Globus pallidus (tissue), 1 donor: ENCODE measurements at regions not wholly inside any gene's neighbourhood (a gene's known extent, or its start where the extent isn't known, plus 50 kb on each side); places are given as distances from the start of the nearest gene placed in this dataset.
"Not testable (repeated sequence)": the region's sequence is repeated elsewhere in the genome, so short reads cannot be mapped to it uniquely, and the experiment has no call there.

Source experiments
- DNase-seq: peaks from one replicate; pipeline ENCODE4 v3.0.0-alpha.2; 2015; ENCODE audit warnings: low spot score

DNA sequence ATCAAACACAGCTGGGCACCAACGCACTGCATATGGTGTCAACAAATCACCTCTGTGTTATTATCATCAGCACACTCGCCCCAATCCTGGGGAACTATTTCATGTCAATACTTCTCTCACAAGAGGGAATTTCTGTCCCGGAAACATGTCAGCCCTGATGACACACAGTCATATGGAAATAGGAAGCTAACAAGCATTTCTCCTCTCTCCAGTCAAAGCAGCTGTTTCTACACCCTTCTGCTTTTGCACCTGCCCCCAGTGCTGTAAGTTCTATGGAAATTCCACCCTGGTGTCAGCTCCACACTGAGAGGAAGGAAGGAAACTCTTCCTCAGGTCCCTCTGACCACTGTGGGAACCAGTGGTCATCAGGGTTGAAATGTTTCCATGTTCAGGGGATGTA is 447.6 kb upstream of the ID2 start:
- no peak for DNase-seq

DNA sequence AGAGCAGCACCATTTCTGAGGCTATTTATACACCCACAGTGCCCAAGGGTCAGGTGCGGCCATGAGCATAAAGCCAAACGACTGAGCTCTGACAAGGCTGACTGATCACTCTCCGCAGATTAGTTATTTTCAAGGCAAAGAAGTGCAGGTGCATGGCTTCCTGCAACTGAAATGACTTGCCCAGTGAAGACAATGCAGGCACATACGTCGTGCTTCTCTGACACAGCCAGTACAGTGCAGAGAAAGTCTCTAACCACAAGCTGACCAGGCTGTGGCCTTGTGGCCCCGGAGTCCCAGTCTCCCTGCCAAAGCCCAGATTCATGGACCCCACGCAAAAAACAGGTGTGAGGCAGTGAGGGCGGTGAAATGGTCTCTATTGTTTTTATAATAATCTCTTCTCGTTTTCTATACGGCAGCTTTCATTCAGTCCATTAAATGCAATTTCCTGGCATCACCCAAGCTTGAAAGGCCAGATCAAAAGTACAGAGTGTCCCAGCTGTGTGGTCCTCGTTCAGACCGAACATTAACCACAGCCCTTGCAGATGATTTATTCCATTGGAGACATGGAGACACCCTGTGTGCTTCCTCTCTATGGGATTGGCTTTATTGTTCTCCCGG is 447.0 kb upstream of the ID2 start:
- no peak for DNase-seq

DNA sequence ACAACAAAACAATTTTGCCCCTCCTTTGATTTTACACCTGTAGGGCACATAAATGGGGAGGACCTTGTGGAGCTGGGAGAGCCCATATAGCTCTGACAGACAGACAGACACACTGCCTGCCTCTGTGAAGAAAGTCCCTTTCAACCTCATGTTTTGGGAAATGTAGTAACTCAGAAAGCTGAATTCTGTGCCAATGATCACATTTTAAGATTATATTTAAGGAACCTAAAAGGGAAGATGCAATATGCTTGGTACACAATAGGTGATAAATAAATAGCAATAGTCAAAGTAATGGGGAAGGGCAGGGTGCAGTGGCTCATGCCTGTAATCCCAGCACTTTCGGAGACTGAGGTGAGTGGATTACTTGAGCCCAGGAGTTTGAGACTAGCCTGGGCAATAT is 446.4 kb upstream of the ID2 start:
- DNase-seq = no peak

DNA sequence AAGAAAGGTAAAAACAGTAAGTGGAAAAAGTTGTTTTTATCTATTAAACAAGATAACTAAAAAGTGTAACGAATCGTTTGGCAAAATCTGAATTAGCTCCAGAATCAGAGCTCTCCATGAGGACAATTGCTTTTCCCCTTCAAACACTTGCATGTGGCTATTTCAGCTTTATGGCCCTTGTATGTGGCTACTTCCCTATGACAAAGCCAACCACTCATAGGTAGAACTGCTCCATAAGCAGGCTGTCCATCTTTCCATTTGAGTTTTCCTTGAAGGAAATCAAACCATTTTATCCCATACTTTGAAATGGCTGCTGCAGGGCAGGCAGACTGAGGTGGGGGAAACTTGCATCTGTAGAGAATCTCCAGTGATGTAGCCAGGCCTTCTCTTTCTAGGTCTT is 445.5 kb upstream of the ID2 start:
- no peak for DNase-seq

DNA sequence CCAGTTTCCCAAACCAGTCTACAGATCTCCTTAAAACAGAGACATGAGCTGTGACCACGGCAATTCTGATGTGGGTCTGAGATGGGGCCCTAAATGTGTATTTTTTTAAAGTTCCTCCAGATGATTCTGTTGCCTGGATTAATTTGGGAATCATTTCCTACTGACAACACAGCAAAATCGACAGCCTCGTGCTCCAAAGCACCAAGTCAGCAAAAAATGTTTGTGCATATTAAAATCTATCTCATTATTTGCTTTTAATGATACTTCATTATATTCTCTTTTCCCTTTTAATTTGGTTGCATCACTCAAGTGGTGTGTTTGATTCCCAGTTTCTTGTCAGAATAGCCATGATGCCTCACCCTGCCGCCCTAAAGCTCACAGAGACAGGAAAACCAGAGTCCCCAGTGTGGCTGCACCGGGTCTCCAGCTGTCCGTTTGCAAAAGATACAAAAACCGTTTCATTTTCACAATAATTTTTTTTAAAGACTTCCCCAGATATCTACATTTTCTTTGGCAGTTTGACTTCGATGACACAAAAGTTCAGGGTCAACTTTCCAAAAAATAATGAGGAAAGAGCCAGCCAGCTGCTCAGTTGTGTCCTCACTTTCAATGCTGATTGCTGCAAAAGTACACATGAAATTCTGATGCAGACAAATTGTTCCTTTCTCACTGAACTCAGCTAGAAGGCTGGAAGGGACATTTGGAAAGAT is 443.2 kb upstream of the ID2 start:
- no peak for DNase-seq

DNA sequence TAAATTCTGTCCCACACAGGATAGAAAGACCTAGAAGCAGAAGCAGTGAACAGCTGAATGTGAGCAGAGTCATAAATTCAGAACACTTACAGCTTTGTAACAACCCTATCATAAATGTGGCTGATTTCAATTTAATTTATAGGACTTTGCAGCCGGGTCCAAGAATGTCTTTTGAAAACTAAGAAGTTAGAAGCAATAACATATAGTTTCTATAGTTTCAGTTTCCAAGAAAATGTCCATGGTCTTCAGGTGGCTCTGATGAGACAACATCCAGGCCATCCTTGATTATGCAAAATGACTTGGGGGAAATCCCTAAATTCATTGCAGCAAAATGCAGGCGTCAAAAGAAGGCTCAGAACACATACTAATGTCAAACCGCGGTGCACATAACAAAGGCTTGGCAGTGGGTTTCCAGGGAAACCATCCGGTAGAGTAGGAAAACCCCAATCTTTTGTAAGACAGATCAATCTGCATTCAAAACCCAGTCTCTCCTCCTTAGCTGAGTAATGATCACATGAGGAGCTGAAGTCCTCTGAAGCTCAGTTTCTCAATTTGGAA is 442.2 kb upstream of the ID2 start:
- peak; percentile 55 for DNase-seq

DNA sequence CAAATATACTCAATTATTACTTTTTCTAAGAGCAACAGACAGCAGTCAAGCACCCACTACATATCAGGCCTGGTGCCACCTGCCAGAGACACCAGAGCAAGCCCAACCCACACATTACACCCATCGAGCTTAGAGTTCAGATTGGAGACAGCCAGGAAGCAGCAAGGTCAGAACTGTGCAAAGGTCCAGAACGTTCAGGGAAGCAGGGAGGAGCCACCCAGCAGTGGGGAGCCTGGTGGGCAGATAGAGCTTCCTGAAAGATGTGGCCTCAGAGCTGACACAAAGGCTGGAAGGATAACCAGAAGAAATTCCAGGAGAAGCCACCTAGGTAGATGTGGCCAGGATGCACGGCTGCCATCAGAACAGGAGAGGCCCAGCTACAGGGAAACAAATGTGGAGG is 440.5 kb upstream of the ID2 start:
- DNase-seq = no peak

DNA sequence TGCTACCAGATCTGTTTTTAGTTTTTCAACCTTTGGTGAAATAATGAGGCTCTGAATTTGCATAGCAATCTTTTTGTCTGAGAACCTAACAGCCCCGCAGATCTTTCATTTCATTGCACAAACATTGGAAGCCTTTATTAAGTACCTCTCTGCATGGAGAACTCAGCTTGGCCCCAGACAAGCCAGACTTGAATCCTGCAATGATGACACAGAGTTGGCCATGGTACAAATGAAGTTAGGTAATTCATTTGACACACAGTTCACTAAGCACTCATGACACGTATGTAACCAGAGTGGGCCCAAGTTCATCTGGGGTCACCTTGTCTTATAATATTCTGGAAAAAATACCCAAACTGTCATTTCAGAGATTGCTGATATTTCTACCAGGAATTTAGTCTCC is 439.1 kb upstream of the ID2 start:
- DNase-seq = no peak

DNA sequence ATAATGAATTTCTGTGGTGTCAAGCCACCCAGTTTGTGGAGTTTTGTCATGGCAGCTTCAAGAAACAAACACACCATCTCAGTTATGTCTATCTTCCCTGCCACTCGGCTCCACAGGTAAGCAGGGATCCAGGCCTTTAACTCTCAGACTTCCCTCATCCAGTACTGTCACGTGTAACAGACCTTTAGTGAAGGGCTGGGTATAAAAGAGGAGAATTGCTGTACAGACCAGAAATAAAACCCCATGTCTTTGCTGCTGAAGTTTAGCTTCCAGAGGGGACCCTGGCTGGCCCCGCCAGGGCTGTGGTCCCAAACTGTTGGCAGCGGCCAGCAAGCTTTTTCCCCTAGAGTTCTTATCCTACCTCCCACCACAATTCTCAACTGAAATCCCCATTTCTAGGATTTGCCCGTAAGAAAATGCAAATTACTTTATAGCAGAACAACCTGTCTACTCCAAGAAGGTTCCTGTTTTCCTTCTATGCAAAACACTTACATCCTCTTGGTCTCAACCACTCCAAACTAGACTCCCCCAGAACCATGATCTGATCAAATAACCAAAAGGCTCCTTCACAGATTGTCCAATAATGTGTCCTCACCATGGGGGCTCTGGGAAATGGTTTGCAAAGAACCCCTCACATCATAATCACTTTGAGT is 438.0 kb upstream of the ID2 start:
- DNase-seq = no peak

DNA sequence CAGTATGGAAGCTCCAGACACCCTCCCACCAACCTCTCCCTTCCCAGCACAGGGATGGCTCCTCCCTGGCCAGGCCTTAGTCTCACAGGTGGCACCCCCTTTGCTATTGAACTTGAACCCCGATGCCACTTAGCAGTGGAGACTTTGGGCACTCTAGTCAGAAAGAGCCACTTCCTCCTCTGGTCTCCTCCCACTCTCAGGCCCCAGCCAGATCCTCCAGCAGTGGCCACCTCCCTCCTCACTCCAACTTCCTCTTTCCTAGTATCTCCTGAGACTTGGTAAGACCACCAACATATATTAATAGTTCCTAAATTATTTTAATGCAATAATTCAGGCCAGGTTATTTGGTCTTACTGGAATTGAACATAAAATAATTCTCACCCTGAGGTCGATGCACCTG is 437.2 kb upstream of the ID2 start:
- DNase-seq = peak; percentile 23

DNA sequence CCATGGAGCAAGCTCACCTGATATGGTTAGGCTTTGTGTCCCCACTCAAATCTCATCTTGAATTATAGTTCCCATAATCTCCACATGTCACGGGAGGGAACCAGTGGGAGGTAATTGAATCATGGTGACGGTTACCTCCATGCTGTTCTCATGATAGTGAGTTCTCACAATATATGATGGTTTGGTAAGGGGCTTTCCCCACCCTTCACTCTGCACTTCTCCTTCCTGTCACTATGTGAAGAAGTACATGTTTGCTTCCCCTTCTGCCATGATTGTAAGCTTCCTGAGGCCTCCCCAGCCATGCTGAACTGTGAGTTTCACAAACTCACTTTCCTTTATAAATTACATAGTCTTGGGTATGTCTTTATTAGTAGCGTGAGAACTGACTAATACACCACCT is 435.7 kb upstream of the ID2 start:
- DNase-seq = no peak

DNA sequence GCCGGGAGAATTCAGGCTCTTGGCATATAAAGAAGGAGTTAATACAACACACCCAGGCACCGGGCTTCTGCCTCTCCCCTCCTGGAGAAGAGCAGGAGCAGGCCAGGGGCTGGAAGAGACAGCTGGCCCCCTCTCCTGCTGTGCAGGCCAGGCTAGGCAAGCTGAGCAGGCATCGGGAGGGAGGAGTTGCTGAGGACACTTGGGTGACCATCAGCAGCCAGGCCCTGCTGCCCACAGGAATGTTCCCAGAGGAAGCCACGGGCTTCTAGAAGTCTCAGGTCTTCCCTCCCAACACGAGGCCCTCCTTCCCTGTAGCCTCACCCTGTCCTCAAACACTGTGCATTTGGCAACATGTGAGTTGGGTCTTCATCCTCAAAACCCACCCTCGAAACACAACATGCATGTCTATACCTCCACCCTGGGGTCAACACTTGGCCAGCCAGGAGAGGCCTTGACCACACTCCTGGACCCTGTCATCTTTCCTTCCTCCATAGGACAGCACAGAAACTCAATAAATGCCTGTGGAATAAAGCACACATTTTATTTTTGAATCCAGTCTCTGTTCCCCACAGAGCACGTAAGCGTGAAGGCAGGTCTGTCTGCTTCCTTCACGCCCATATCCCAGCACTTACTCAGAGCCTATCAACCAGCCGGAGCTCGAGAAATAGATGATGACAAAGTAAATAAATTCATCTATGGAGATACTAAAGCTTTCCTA is 433.8 kb upstream of the ID2 start:
- no peak for DNase-seq

DNA sequence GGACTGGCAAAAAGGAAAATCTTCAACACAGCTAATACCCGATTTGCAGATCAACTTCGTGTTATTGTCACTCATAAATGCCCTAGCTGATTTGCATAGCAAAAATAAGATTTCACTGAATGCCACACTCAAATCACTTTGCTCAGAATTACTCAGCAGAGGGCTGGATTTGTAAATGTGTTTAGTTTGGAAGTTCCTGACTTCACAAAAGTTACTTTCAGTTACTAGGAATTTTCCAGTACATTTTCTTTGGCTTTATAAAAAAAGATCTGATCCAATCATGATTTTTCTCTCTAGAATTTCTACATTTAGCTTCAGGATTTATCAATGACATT is 433.3 kb upstream of the ID2 start:
- no peak for DNase-seq

DNA sequence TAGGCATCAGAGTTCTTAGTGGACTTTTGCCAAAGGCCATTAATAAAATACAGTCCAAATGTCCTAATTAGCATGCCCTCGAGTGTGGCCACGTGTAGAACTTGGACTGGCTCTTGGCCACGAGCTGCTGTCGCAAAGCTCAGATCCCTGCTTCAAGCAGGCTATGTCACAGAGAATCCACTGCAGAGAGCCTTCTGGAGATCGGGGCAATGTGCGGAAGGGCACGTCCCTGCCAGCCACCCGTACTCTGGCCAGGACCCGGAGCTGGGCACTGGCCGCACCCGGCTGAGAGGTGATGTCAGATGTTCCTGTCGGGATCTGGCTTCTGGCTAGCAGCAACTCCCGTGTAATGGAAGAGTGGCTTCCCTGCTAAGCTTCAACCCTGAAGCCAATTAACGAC is 432.7 kb upstream of the ID2 start:
- peak; percentile 31 for DNase-seq

DNA sequence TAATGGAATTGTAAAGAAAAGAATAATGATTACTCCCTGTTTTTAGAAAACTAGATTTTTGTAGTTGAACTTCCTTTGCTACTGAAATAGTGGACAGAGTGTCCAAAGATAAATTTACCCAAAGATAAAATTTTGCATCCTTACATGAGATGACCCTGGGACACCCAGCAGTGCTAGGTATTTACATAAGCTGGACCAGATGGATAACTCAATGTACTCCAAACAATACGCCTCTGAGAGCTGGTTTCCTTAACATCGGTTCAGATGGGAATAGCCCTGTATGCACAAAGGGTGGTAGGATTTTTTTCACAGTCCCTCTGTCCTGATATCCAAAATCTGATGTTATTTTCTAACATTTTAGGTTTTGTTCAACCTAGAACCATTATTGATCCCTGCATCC is 432.1 kb upstream of the ID2 start:
- DNase-seq = no peak

DNA sequence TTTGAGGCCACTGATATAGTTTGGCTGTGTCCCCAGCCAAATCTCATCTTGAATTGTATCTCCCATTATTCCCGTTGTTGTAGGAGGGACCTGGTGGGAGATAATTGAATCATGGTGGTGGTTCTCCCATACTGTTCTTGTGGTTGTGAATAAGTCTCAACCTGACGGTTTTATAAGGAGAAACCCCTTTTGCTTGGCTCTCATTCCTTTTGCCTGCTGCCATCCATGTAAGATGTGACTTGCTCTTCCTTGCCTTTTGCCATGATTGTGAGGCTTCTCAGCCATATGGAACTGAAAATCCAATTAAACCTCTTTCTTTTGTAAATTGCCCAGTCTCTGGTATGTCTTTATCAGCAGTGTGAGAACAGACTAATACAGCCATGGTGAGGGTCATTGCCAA is 431.6 kb upstream of the ID2 start:
- DNase-seq = not testable (repeated sequence)

DNA sequence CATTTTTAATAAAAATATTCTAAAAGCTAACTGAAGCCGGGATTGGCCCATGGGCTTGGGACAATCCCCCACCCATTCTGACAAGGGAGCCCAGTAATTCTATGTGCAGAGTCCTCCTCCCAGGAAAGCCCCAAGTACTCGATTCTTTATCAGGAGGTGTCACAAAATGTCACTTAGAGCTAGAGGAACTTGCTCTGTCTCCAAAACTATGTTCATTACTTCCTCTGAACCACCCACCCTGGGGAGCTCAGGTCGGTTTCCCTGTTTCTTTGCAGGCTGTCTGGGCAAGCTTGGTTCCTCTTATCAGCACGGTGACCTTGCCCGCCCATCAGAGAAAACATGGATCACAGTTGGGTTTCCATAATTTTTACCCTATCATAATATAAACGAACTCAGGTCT is 430.6 kb upstream of the ID2 start:
- DNase-seq = no peak

DNA sequence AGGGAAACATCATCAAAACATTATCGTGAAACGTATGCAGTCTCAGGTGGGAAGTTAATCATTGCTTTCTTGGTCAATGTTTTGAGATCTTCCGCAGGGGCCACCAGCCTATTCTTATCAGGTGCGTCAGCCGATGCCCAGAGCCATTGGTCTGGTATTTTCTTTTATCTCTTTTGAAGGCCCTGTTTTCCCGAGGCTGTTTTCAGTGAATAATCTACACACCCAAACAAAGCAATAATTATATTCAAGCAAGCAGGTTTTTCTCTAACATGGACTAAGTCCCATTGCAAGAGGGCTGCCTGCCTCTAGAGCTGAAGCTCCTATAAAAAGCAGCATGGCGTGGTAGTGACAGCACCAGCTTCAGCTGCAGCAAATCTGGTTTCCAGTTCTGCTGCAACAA is 430.0 kb upstream of the ID2 start:
- DNase-seq = no peak

DNA sequence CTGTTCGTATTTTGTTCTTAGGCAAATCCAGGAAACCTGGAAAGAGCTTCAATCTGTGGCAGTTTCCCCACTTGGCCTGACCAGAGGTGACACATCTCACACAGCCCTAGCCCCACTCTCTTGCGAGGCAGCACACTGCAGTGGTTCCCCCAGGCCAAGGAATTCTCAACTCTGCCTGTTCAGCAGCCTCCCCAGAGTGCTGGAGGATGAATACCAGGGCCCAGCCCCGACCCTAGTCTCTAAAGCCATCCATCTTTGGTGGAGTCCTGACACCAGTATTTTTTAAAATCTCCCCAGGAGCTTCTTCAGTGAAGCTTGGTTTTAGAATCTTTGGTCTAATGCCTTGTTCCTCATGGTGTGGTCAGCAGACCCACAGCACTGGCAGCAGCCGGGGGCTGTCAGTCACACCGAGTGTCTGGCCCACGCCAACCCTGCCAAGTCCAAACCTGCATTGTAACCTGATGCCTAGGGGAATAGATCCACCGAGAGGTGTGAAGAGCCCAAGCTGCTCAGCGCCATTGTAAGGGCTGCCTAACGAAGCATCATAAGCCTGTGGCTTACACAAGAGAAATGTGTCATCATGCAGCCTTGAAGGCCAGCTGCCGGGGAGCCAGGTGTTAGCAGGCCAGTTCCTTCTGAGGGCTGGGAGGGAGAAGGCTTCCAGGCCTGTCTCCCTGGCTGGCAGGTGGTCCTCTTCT is 428.7 kb upstream of the ID2 start:
- no peak for DNase-seq

DNA sequence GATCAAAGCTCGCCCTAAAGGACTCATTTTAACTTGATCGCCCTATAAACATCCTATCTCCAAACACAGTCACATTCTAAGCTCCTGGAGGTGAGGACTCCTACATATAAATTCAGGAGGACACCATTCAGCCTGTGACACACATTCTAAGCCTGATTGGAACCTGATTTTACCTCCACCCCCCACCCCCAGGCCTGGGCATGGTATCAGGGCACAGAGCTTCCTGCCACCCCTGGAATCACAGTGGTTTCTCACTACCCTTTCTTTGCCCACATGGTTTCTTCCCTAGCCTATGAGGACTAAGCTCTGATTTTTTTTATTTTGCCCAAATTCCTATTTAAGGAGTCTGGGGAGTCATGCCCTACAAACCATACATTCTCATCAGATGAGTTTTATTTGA is 428.1 kb upstream of the ID2 start:
- DNase-seq = no peak

DNA sequence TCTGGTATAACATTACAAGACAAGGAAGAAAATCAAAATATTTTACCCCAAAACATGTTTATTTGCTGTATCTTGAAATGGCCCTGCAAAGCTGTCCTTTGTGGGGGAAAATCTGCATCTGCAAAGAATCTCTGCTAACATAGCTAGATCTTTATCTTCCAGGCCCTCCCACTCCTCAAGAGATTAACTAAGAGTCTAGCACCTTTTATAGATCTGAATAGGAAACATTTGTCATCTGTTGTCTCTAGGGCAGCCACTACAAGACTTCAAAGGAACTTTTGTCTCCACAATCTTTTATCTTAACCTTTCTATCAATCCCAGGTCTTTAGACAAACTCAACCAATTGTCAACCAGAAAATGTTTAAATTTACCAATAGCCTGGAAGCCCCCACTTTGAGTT is 427.6 kb upstream of the ID2 start:
- not testable (repeated sequence) for DNase-seq

DNA sequence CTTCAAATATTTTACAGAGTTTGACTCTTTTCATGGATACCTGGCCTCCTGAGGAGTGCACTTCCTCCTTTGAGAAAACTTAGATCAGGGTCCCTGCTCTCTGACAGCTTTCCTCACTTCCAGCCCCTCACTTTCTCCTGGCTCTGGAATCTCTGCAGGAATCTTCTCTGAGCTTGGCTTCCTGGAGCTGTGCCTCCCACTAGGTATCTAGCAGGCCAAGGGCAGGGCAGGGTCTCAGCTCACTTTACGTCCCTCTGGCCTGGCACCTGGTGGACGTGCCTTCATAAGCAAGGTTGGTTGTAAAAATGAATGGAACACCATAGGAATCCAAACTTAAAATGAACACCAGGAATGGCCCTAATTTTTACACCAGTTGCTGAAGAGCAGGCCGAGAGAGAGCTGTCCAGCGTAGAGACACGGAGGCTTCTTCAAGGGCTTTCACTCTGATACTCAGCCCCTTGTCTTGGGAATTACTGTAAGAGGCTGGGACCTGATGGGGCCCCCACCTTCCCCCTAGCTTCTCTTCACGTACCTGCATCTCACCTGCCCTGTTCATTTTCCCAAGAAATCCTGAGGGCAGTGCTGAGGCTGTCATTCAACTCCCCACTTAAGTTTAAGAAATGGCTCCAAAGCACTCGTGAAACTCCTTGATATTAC is 426.9 kb upstream of the ID2 start:
- no peak for DNase-seq
